HG03045 (cell line): ENCODE measurements at regions not wholly inside any gene's neighbourhood (a gene's known extent, or its start where the extent isn't known, plus 50 kb on each side); places are given as distances from the start of the nearest gene placed in this dataset.
"Not testable (repeated sequence)": the region's sequence is repeated elsewhere in the genome, so short reads cannot be mapped to it uniquely, and the experiment has no call there.

ENCODE experiments used
- ATAC-seq: cut with Tn5 transposase; IDR thresholded peaks from one replicate; pipeline ENCODE4 v1.9.1; 2021; ENCODE audit warnings: mild to moderate bottlenecking, moderate library complexity; ENCODE audit not compliant: unreplicated experiment

GRCh38 chrX:1103360-1103759 lies 109.1 kb downstream of the CRLF2 start:
- no peak for ATAC-seq

GRCh38 chrX:1102786-1103185 lies 109.7 kb downstream of the CRLF2 start:
- no peak for ATAC-seq

- ATAC-seq, result not testable (repeated sequence)
Observed at GRCh38 chrX:1102221-1102620, 110.2 kb downstream of the CRLF2 start.

- ATAC-seq, result no peak
Observed at GRCh38 chrX:1099146-1099770, 113.2 kb downstream of the CRLF2 start.

GRCh38 chrX:1097328-1097727 lies 115.1 kb downstream of the CRLF2 start:
- ATAC-seq, result no peak

GRCh38 chrX:1094566-1095333 lies 117.7 kb downstream of the CRLF2 start:
- no peak for ATAC-seq

GRCh38 chrX:1093586-1094421 lies 118.6 kb downstream of the CRLF2 start:
- no peak for ATAC-seq

- no peak for ATAC-seq
Observed at GRCh38 chrX:1093121-1093520, 119.3 kb downstream of the CRLF2 start.

GRCh38 chrX:1086444-1087409 lies 125.7 kb downstream of the CRLF2 start:
- ATAC-seq, result no peak

- ATAC-seq, result not testable (repeated sequence)
Observed at GRCh38 chrX:1085871-1086270, 126.6 kb downstream of the CRLF2 start.

- no peak for ATAC-seq
Observed at GRCh38 chrX:1084689-1085088, 127.8 kb downstream of the CRLF2 start.

GRCh38 chrX:1076871-1077651 lies 135.4 kb downstream of the CRLF2 start:
- ATAC-seq, result no peak

- ATAC-seq, result no peak
Observed at GRCh38 chrX:1075741-1076140, 136.7 kb downstream of the CRLF2 start.

GRCh38 chrX:1075156-1075555 lies 137.3 kb downstream of the CRLF2 start:
- no peak for ATAC-seq

GRCh38 chrX:1074755-1075154 lies 137.7 kb downstream of the CRLF2 start:
- no peak for ATAC-seq

- no peak for ATAC-seq
Observed at GRCh38 chrX:1074172-1074571, 138.3 kb downstream of the CRLF2 start.

- ATAC-seq, result no peak
Observed at GRCh38 chrX:1072637-1073377, 139.6 kb downstream of the CRLF2 start.

- ATAC-seq, result no peak
Observed at GRCh38 chrX:1071351-1071750, 141.1 kb downstream of the CRLF2 start.

- no peak for ATAC-seq
Observed at GRCh38 chrX:1062351-1062750, 150.1 kb downstream of the CRLF2 start.
